Lung (tissue), 11 donors: ENCODE measurements at regions not wholly inside any gene's neighbourhood (a gene's known extent, or its start where the extent isn't known, plus 50 kb on each side); places are given as distances from the start of the nearest gene placed in this dataset.
"Not testable (repeated sequence)": the region's sequence is repeated elsewhere in the genome, so short reads cannot be mapped to it uniquely, and the experiment has no call there.

Experiments used
- ATAC-seq: fragments of 200-7000 bp; cut with Tn5 transposase; one replicate; pipeline ENCODE4 v1.9.1; 2020; ENCODE audit warnings: moderate number of reproducible peaks; ENCODE audit not compliant: insufficient read depth, low FRiP score
- DNase-seq, 3 donors: peaks; one replicate each; pipeline ENCODE4 v3.0.0-alpha.2; 2013 to 2017
- H3K27ac ChIP-seq, 2 donors: one replicate each; pipeline ENCODE4 v1.5.1; 2013; ENCODE audit warnings: mild to moderate bottlenecking in 2 of 2, moderate library complexity in 2 of 2, control low read depth in 1 of 2, inconsistent platforms in 1 of 2, low read depth in 1 of 2, low read length in 1 of 2
- H3K27me3 ChIP-seq, 3 donors: one replicate each; pipeline ENCODE4 v1.5.1; 2013; ENCODE audit warnings: low read length in 2 of 3; ENCODE audit not compliant: control insufficient read depth in 3 of 3, insufficient read depth in 3 of 3
- H3K36me3 ChIP-seq, 4 donors: one replicate each; pipeline ENCODE4 v1.5.1; 2013; ENCODE audit warnings: low read length in 4 of 4, mild to moderate bottlenecking in 1 of 4, moderate library complexity in 1 of 4; ENCODE audit not compliant: control insufficient read depth in 4 of 4, insufficient read depth in 4 of 4
- H3K4me1 ChIP-seq, 5 donors: one replicate each; pipeline ENCODE4 v1.5.1; 2013; ENCODE audit warnings: low read length in 5 of 5, mild to moderate bottlenecking in 2 of 5, moderate library complexity in 1 of 5; ENCODE audit not compliant: control insufficient read depth in 5 of 5, insufficient read depth in 5 of 5
- H3K4me3 ChIP-seq: one replicate; pipeline ENCODE4 v1.5.1; 2013; ENCODE audit warnings: mild to moderate bottlenecking, control low read depth, moderate library complexity
- H3K9ac ChIP-seq, 2 donors: one replicate each; pipeline ENCODE4 v1.5.1; 2013; ENCODE audit warnings: low read length in 2 of 2, control low read depth in 1 of 2; ENCODE audit not compliant: insufficient read depth in 1 of 2
- H3K9me3 ChIP-seq, 4 donors: one replicate each; pipeline ENCODE4 v1.5.1; 2013; ENCODE audit warnings: low read length in 3 of 4, mild to moderate bottlenecking in 1 of 4, moderate library complexity in 1 of 4; ENCODE audit not compliant: control insufficient read depth in 4 of 4, insufficient read depth in 3 of 4
- WGBS, 2 donors: extraction: QIAGEN DNeasy Blood & Tissue Kit; methylation state at CpG; one replicate each; pipeline ENCODE4 v1.1.7; 2013; 5-methylcytosine and 5-hydroxymethylcytosine counted together
- TF ChIP-seq, protein P1 (sequence below): IDR thresholded peaks from 2 replicates; pipeline ENCODE4 v1.5.1; 2012; ENCODE audit warnings: mild to moderate bottlenecking; ENCODE audit errors: control extremely low read depth, extremely low read depth
- donor health status: control.
- donor health status: control.
- donor health status: Bipolar disorder and iron deficiency.
- donor health status: healthy.
- donor health status: DM: yes; HTN: yes; CAD: no.

DNA sequence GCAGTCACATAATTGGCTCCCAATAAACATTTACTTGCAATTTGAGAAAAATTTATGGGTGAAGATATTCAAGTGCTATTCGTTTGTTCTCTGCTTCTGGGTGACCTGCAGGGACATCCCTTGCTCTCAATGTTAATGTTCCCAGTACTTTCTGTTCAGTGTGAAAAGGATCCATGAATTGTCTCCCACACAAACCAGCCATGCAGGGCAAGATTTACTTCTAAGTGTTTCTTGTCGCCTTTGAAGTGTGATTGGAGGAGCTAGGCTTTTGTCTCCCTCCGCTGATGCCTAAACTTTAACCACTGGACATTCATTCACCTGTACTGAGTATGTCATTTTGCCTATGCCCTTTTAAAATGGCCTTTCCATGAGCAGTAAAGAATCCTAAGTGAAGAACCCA is 66.4 kb upstream of the ADA2 start:
- WGBS, 2 donors = 73 to 85% methylated on average over 3 of the region's 3 CpGs
- peaks cover 0 to 6% (median 0%) of the 10 kb centered on the region in 3 donors for H3K27me3 ChIP-seq
- DNase-seq (no peak), ATAC-seq (no peak)
- H3K4me3 ChIP-seq = no peak overlapping the region
- no peaks in the 10 kb centered on the region for H3K4me1 ChIP-seq
- H3K9me3 ChIP-seq = no peaks in the 10 kb centered on the region
- no peak overlapping the region for H3K9ac ChIP-seq
- no peaks in the 10 kb centered on the region for H3K36me3 ChIP-seq
- TF ChIP-seq, protein P1, sequence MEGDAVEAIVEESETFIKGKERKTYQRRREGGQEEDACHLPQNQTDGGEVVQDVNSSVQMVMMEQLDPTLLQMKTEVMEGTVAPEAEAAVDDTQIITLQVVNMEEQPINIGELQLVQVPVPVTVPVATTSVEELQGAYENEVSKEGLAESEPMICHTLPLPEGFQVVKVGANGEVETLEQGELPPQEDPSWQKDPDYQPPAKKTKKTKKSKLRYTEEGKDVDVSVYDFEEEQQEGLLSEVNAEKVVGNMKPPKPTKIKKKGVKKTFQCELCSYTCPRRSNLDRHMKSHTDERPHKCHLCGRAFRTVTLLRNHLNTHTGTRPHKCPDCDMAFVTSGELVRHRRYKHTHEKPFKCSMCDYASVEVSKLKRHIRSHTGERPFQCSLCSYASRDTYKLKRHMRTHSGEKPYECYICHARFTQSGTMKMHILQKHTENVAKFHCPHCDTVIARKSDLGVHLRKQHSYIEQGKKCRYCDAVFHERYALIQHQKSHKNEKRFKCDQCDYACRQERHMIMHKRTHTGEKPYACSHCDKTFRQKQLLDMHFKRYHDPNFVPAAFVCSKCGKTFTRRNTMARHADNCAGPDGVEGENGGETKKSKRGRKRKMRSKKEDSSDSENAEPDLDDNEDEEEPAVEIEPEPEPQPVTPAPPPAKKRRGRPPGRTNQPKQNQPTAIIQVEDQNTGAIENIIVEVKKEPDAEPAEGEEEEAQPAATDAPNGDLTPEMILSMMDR = no peak
- no peak overlapping the region for H3K27ac ChIP-seq

DNA sequence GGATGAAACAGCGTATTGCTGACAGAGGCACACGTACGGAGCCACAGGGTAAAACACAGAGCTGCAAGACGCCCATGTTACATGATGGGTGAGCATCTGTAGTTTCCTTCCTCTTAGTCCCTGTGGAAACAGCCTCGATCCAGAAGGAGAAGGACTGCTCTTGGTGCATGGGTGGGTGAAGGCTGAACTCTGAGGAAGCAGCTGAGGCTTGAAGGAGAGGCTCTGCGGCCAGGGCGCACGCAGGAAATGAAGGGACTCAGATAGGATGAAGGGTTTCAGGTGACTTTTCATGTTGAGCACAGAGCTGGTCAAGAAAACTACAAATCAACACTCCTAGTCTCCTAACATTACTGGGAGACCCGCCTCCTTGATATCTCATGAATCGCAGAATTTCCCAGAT is 65.7 kb upstream of the ADA2 start:
- DNase-seq (no peak), ATAC-seq (no peak)

DNA sequence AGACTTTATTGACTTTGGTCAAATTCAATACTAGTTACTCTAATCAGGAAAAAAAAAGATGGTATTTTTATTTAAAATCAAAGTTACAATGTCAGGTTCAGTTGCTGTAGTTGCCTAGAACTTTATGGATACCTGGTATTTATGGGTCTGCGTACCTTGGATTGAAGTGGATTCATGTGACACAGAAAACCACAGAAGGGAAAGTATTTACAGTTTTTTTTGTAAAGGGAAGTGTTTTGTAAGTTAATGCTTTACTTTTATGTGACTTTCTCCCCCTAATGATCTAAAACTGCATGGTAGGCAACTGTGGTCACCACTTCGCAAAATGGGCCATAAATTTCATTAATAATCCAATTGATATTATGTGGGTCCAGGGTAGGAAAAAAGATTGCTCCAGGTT is 65.2 kb upstream of the ADA2 start:
- WGBS, 2 donors = 39 to 60% methylated on average over 2 of the region's 2 CpGs
- Histone ChIP-seq H3K4me1 (no peaks in the 10 kb centered on the region), H3K27me3 (peaks cover 0 to 6% (median 0%) of the 10 kb centered on the region in 3 donors), H3K36me3 (no peaks in the 10 kb centered on the region), H3K9me3 (no peaks in the 10 kb centered on the region), H3K27ac (no peak overlapping the region), H3K9ac (no peak overlapping the region), H3K4me3 (no peak overlapping the region)
- TF ChIP-seq, protein P1 = no peak
- DNase-seq (no peak), ATAC-seq (no peak)

More for the DNA sequence above, 65.7 kb upstream of the ADA2 start:
- Histone ChIP-seq H3K4me3 (no peak overlapping the region), H3K4me1 (no peaks in the 10 kb centered on the region), H3K27me3 (peaks cover 0 to 6% (median 0%) of the 10 kb centered on the region in 3 donors), H3K27ac (no peak overlapping the region), H3K9ac (no peak overlapping the region), H3K9me3 (no peaks in the 10 kb centered on the region), H3K36me3 (no peaks in the 10 kb centered on the region)
- WGBS, 2 donors = 40 to 71% methylated on average over 10 of the region's 10 CpGs
- TF ChIP-seq, protein P1 = no peak

DNA sequence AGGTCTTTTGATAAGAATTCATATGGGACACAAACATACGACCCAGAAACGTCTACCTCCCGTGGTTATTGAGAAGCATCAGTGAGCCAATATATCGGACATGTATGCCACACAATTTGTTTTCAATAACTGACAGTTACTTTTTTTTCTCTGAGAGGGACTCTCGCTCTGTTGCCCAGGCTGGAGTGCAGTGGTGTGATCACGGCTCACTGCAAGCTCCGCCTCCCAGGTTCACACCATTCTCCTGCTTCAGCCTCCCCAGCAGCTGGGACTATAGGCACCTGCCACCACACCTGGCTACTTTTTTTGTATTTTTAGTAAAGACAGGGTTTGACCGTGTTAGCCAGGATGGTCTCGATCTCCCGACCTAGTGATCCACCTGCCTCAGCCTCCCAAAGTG is 64.6 kb upstream of the ADA2 start:
- H3K9ac ChIP-seq, H3K4me1 ChIP-seq, H3K4me3 ChIP-seq, H3K27me3 ChIP-seq, H3K9me3 ChIP-seq, H3K27ac ChIP-seq, DNase-seq, ATAC-seq, H3K36me3 ChIP-seq: not testable (repeated sequence)
- WGBS, 2 donors = 87 to 88% methylated on average over 10 of the region's 10 CpGs
